ENCODE measurements at regions not wholly inside any gene's neighbourhood (a gene's known extent, or its start where the extent isn't known, plus 50 kb on each side); places are given as distances from the start of the nearest gene placed in this dataset.

DNA sequence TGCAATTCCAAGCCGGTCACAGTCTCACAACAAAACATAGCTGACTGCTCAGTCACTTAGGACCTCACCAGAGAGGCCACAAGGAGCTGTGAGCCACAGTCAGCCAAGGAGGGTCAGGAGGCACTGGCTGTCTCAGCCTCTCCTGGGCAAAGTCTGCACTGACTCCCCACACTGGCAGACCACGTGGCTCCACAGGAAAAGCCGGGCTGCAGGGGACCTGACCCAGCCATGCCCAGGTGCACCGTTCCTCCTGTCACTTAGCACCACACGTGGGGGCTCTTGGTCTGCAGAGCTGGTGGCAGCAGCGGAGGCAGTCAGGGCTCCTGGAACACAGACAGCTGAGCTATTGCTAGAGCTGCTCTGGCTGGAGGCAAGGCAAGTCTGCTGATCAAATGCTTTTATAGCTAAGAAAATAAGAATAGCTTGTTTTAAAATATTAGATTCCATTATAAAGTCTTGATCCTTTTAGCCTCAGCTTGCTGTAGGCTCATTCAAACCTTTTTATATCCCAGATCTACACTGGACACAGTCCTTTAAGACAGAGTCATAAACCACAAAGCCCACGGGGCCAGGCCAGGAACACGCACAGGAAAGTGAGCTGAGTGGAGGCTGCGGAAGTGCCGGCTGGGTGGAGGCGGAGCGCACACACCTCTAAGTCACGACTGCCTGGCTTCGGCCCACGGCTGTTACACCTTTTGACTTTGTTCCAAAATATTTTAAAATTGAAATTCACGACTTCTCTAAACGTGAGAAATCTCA, 744.1 kb downstream of the UQCRFS1 start:
- no peak overlapping the region for H2AFZ ChIP-seq (ENCODE audit: low read length)
- TF ChIP-seq CTCF (conservative IDR thresholded peaks at IDR 0.05; ENCODE audit: low read length) (no peak), EZH2phosphoT487 (IDR thresholded peaks at IDR 0.05; ENCODE audit: borderline replicate concordance) (no peak)
- H4K20me1 ChIP-seq (ENCODE audit: insufficient read depth, low read length, poor library complexity, severe bottlenecking) = no peaks in the 10 kb centered on the region
- no peak overlapping the region for H3K4me3 ChIP-seq (ENCODE audit: low read length, poor library complexity, severe bottlenecking)
- H3K9me2 ChIP-seq (replicated peaks; ENCODE audit: low read depth, low read length) = no peaks in the 10 kb centered on the region
- H3K36me3 ChIP-seq (ENCODE audit: insufficient read depth, low read length) = no peaks in the 10 kb centered on the region
- H3K79me2 ChIP-seq (ENCODE audit: insufficient read depth, low read length) = no peaks in the 10 kb centered on the region
- no peaks in the 10 kb centered on the region for H3K27me3 ChIP-seq (ENCODE audit: insufficient read depth, low read length, poor library complexity, severe bottlenecking)
- no peaks in the 10 kb centered on the region for H3K4me1 ChIP-seq (ENCODE audit: insufficient read depth, low read length, poor library complexity, severe bottlenecking)
- no peak overlapping the region for H3K4me2 ChIP-seq (ENCODE audit: low read depth, low read length, poor library complexity, severe bottlenecking)
- no peaks in the 10 kb centered on the region for H3K9me3 ChIP-seq (ENCODE audit: insufficient read depth, low read depth, low read length)
- H3K9ac ChIP-seq (ENCODE audit: low read depth, low read length, poor library complexity, severe bottlenecking) = no peak overlapping the region
- H3F3A ChIP-seq (ENCODE audit: low read depth) = no peaks in the 10 kb centered on the region

DNA sequence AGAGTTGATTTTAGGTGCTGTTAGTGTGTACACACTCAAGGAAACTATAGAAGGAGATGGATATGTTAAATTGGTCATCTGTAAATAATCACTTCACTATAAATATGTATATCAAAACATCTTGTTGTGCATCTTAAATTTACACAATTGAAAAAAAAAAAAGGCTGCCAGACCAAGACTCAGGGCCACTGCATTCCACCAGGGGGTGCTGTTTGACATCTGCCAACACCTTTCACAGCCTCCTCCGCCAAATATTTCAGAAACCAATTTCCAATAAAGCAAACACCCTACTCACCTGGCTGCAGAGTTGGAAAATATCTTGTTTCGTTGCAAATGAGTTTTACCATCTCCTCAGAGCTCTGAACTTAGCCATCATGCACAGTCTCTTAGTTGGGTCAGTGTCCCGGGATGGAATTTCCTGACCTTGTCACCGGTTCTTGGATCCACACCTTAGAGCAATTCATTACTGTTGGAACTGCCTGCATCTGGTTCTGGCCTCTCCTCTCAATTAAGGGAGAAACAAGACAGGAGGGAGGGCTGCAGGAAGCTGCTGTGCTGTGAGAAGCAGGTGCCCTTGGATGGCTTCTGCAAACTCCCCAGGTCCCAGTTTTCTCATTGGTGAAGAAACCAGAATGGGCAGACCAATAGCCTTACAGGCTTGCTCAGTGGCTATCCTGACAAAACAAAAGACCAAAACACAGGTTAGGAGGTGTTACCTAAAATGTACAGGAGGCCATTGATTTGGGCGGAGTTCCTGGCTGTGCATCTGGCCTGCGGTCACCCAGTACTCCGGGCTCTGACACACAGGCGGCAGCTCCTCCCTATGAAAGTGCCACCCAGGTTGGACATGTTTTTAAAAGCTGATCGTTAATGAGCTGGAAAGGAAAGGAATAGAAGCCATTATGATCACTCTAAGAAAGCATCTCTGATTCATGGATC, 746.6 kb downstream of the UQCRFS1 start:
- H3K9ac ChIP-seq (ENCODE audit: low read depth, low read length, poor library complexity, severe bottlenecking) = no peak overlapping the region
- no peaks in the 10 kb centered on the region for H3K79me2 ChIP-seq (ENCODE audit: insufficient read depth, low read length)
- no peaks in the 10 kb centered on the region for H3K9me3 ChIP-seq (ENCODE audit: insufficient read depth, low read depth, low read length)
- H3K36me3 ChIP-seq (ENCODE audit: insufficient read depth, low read length) = no peaks in the 10 kb centered on the region
- H3F3A ChIP-seq (ENCODE audit: low read depth) = no peaks in the 10 kb centered on the region
- H3K4me2 ChIP-seq (ENCODE audit: low read depth, low read length, poor library complexity, severe bottlenecking) = no peak overlapping the region
- H2AFZ ChIP-seq (ENCODE audit: low read length) = no peak overlapping the region
- no peaks in the 10 kb centered on the region for H3K27me3 ChIP-seq (ENCODE audit: insufficient read depth, low read length, poor library complexity, severe bottlenecking)
- TF ChIP-seq CTCF (conservative IDR thresholded peaks at IDR 0.05; ENCODE audit: low read length) = peak; percentile 81
- TF ChIP-seq EZH2phosphoT487 (IDR thresholded peaks at IDR 0.05; ENCODE audit: borderline replicate concordance) = no peak
- no peaks in the 10 kb centered on the region for H3K4me1 ChIP-seq (ENCODE audit: insufficient read depth, low read length, poor library complexity, severe bottlenecking)
- H3K4me3 ChIP-seq (ENCODE audit: low read length, poor library complexity, severe bottlenecking) = no peak overlapping the region
- H3K9me2 ChIP-seq (replicated peaks; ENCODE audit: low read depth, low read length) = no peaks in the 10 kb centered on the region
- H4K20me1 ChIP-seq (ENCODE audit: insufficient read depth, low read length, poor library complexity, severe bottlenecking) = no peaks in the 10 kb centered on the region

DNA sequence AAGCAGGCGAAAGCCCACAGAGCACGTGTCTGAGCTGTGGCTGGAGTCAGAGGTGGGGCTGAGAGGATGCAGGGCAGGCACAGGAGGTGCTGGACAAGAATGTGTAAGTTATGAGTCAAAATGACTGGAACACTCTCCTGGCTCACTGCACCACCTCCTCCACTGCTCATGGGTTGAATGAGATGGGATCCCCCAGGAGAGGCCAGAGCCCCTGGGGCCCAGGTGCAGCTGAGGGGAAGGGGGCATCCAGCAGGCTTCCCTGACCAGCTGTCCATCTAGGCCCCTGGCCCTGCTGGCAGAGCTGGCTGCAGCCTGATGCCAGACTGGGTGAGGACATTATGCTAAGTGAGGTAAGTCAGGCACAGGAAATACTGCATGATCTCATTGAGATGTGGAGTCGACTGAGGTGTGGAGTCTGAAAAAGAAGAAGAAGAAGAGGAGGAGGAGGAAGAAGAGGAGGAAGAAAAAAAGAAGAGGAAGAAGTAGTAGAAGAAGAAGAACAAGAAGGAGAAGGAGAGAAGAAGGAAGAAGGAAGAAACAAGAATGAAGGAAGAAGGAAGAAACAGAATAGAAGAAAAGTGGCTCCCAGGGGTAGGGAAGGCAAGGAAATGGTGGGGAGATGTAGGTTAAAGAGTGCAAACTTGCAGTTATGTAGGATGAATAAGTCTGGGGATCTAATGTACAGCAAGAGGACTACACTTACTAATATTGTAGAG, 747.4 kb downstream of the UQCRFS1 start:
- 0 out of 2 replicates have a peak, but pooled peaks cover 3% of the 10 kb centered on the region for H3K9me3 ChIP-seq (ENCODE audit: insufficient read depth, low read depth, low read length)
- H3K4me3 ChIP-seq (ENCODE audit: low read length, poor library complexity, severe bottlenecking) = no peak overlapping the region
- H3K4me2 ChIP-seq (ENCODE audit: low read depth, low read length, poor library complexity, severe bottlenecking) = no peak overlapping the region
- no peaks in the 10 kb centered on the region for H3K9me2 ChIP-seq (replicated peaks; ENCODE audit: low read depth, low read length)
- H3K36me3 ChIP-seq (ENCODE audit: insufficient read depth, low read length) = no peaks in the 10 kb centered on the region
- no peaks in the 10 kb centered on the region for H4K20me1 ChIP-seq (ENCODE audit: insufficient read depth, low read length, poor library complexity, severe bottlenecking)
- H2AFZ ChIP-seq (ENCODE audit: low read length) = no peak overlapping the region
- H3F3A ChIP-seq (ENCODE audit: low read depth) = no peaks in the 10 kb centered on the region
- no peaks in the 10 kb centered on the region for H3K27me3 ChIP-seq (ENCODE audit: insufficient read depth, low read length, poor library complexity, severe bottlenecking)
- H3K79me2 ChIP-seq (ENCODE audit: insufficient read depth, low read length) = no peaks in the 10 kb centered on the region
- TF ChIP-seq CTCF (conservative IDR thresholded peaks at IDR 0.05; ENCODE audit: low read length) (no peak), EZH2phosphoT487 (IDR thresholded peaks at IDR 0.05; ENCODE audit: borderline replicate concordance) (no peak)
- no peak overlapping the region for H3K9ac ChIP-seq (ENCODE audit: low read depth, low read length, poor library complexity, severe bottlenecking)
- no peaks in the 10 kb centered on the region for H3K4me1 ChIP-seq (ENCODE audit: insufficient read depth, low read length, poor library complexity, severe bottlenecking)

All from Loucy (cell line).